ENCODE measurements at regions not wholly inside any gene's neighbourhood (a gene's known extent, or its start where the extent isn't known, plus 50 kb on each side); places are given as distances from the start of the nearest gene placed in this dataset.

GRCh38 chr13:33911521-33911920 lies 93.6 kb downstream of the RFC3 start:
- TF ChIP-seq POLR2AphosphoS5 (IDR thresholded peaks at IDR 0.05; ENCODE audit: low read depth): no peak
- no peak for TF ChIP-seq CTCF (IDR thresholded peaks at IDR 0.05; ENCODE audit: insufficient read depth, low read length)
- no peak for TF ChIP-seq REST (IDR thresholded peaks at IDR 0.05; ENCODE audit: insufficient replicate concordance, low read depth)
- no peak for TF ChIP-seq SPI1 (IDR thresholded peaks at IDR 0.05; ENCODE audit: borderline replicate concordance, low read depth)

All from HL-60 (cell line).